Stimulated activated naive CD8-positive, alpha-beta T cell treated with anti-CD3 and anti-CD28 coated beads, Interleukin-15, amount 100 ng/mL, for 72 hours (primary cell): ENCODE measurements at regions not wholly inside any gene's neighbourhood (a gene's known extent, or its start where the extent isn't known, plus 50 kb on each side); places are given as distances from the start of the nearest gene placed in this dataset.

Source experiments
- ATAC-seq: fragments of 150-1000 bp; cut with Tn5 transposase; 2 replicates; pipeline ENCODE4 v1.10.0; 2021; ENCODE audit warnings: mild to moderate bottlenecking, moderate library complexity
- DNase-seq, 2 donors: peaks; one replicate each; pipeline ENCODE4 v3.0.0; 2021 to 2022
- H3K27ac Mint-ChIP-seq, 2 donors: one replicate each; pipeline ENCODE4 v1.8.0; 2022; ENCODE audit warnings: mild to moderate bottlenecking in 2 of 2, mixed read lengths in 2 of 2, moderate library complexity in 2 of 2
- H3K27me3 Mint-ChIP-seq: one replicate; pipeline ENCODE4 v1.8.0; 2022; ENCODE audit warnings: mixed read lengths
- H3K4me1 Mint-ChIP-seq: one replicate; pipeline ENCODE4 v1.8.0; 2022; ENCODE audit warnings: mild to moderate bottlenecking, mixed read lengths
- H3K4me3 Mint-ChIP-seq, 2 donors: one replicate each; pipeline ENCODE4 v1.8.0; 2022; ENCODE audit warnings: mild to moderate bottlenecking in 2 of 2, mixed read lengths in 2 of 2, moderate library complexity in 1 of 2
- H3K9me3 Mint-ChIP-seq, 2 donors: one replicate each; pipeline ENCODE4 v1.8.0; 2022; ENCODE audit warnings: mixed read lengths in 2 of 2

DNA sequence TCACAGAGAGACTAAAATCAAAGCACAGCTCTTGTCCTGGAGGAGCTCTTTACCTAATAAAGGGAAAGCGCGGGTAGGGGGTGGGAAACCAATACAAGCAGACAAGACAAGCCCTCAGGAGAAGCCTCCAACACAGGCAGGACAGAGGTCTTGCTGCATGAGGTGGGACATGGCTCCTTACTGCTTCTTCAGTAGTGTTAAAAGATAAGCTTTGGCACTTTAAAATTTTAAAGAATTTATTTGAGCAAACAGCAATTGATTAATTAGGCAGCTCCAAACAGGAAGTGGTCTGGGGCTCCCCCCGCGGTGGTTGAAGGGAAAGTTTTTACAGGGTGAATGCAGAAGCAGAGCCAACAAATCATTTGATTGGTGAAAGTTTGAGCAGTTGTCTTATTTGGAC lies 50.3 kb upstream of the MACC1 start:
- Mint-ChIP-seq H3K4me3 (no peak overlapping the region), H3K27me3 (peaks cover 6% of the 10 kb centered on the region), H3K9me3 (no peaks in the 10 kb centered on the region), H3K27ac (no peak overlapping the region), H3K4me1 (no peaks in the 10 kb centered on the region)
- no peak for DNase-seq
- ATAC-seq, result no peak

DNA sequence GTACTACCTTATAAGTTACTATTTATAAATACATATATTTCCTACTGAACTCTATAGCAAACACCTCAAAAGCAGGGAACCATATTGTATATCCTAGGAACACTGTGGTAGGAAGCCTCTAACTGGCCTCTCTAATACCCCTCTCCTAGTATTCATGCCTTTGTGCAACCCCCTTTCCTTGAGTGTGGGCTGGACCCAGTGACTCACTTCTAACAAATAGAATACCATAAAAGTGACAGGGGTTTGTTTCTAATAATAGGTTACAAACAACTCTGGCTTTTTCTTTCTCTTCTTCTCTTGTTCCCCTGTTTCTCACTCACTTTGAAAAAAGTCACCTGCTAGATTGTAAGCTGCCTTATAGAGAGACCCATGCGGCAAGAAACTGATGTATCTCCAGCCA lies 51.6 kb upstream of the MACC1 start:
- DNase-seq (no peak), ATAC-seq (no peak)
- Mint-ChIP-seq H3K4me1 (no peaks in the 10 kb centered on the region), H3K27ac (no peak overlapping the region), H3K27me3 (peaks cover 6% of the 10 kb centered on the region), H3K9me3 (no peaks in the 10 kb centered on the region), H3K4me3 (no peak overlapping the region)

DNA sequence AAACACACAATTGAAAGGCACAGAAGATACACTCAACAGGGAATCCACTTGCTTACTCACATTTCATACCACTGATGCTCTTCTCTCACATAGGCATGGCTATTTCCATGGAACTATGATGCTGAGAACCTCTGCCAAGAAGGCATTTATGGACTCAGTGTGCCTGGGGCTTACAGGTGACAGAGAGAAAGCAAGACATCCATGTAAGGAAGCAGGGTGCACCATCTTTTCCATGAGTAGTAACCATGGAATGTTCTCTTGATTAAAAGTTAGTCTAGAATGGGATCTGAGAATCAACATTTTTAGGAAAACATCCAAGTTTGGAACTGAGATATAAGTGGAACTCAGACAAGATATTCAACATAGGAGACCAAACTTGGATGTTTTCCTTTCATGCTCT lies 52.5 kb upstream of the MACC1 start:
- Mint-ChIP-seq H3K27me3 (peaks cover 6% of the 10 kb centered on the region), H3K9me3 (no peaks in the 10 kb centered on the region), H3K4me3 (no peak overlapping the region), H3K4me1 (no peaks in the 10 kb centered on the region), H3K27ac (no peak overlapping the region)
- DNase-seq, result no peak
- no peak for ATAC-seq

DNA sequence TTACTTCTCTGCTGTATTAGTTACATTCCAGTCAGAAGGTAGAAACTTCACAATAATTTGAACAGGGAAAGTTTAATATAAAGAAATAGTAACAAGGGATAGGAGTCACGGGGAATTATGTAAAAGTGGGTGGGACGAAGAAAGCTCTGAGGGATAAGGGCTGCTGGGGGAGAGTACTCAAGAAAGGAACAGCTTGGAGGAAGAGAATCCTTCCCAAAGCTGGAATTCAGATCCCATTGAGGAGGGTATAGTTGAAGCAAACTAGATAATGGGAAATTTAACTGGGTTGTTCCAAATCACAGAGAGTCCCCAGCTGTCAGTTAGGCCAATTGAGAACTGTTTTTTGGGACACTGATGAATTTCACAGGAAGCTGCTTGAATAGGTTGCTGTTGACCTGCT lies 53.2 kb upstream of the MACC1 start:
- Mint-ChIP-seq H3K4me1 (no peaks in the 10 kb centered on the region), H3K27ac (peak overlapping the region in 1 of 2 donors; percentile 15), H3K4me3 (no peak overlapping the region), H3K27me3 (peaks cover 6% of the 10 kb centered on the region), H3K9me3 (no peaks in the 10 kb centered on the region)
- ATAC-seq (no peak), DNase-seq (no peak)

DNA sequence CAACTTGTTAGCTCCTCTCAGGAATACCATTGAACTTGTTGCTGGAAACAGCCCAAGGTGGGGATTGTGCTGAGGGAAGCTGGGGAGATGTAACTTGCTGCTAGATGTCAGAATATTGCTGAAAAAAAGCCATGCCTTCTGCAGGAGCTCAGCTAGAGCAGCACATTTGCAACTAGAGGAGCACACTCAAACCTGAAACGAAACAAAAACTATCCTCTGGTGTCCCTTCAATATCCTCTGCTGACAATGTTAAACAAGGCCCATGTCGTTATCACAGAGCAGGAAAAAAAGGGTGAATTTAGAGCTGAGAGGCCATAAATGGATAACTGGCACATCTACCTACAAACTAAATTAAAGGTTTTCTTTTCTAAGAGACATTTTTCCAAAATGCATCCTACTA lies 53.7 kb upstream of the MACC1 start:
- H3K4me3 Mint-ChIP-seq, result no peak overlapping the region
- DNase-seq (no peak), ATAC-seq (no peak)
- peaks cover 6% of the 10 kb centered on the region for H3K27me3 Mint-ChIP-seq
- no peaks in the 10 kb centered on the region for H3K9me3 Mint-ChIP-seq
- H3K4me1 Mint-ChIP-seq, result no peaks in the 10 kb centered on the region
- H3K27ac Mint-ChIP-seq, result no peak overlapping the region

DNA sequence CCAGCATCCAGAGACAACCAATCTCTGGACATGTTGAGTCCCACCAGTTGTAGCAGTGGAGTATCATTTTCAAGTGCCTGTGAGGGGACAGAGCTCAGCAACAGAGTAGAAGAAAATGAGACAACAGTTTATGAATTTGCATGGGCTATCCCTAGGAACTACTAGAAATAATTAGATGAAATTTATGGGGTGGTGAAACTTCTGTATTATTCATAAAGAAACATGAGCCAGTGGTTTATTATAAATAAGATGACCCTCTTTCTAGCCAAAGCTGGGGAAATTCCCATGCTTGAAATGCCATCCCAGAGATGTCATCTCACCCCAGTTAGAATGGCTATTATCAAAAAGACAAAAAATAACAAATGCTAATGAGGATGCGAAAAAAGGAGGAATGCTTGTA lies 55.1 kb upstream of the ITGB8 start:
- no peak overlapping the region for H3K4me3 Mint-ChIP-seq

DNA sequence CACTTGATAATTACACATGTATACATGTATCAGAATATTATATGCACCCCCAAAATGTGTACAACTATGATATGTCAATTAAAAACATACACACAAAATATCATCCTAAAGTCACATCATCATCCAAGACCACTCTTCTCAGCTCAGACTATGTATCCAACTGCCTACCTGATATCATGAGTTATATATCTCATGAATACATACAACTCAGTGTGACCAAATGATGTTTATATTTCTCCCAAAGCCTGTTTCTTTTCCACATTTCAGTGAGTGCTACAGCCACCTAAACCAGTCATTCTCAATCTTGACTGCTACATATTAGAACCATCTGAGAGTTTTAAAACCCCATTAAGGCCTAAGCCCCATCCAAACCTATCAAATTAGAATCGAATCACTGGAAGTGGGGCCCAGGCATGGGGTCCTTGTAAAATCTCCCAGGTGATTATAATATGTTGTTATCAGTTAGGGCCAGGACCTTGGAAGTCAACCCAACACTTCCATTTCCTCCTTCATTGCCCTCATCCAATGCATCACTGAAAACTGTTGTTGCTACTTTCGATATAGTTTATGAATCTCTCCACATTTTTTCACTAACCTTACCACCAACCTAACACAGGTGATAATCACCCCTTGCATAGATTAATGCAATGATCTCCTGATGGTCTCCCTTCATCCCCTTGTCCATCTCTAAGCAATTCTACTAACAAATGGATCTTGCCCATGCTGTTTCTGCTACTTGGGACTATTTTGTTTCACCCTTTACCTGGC lies 53.8 kb upstream of the ITGB8 start:
- Mint-ChIP-seq H3K27me3 (no peaks in the 10 kb centered on the region), H3K27ac (no peak overlapping the region), H3K4me1 (no peaks in the 10 kb centered on the region), H3K4me3 (no peak overlapping the region), H3K9me3 (no peaks in the 10 kb centered on the region)
- DNase-seq (no peak), ATAC-seq (peak; percentile 62)

More for the DNA sequence above, 55.1 kb upstream of the ITGB8 start:
- no peak for ATAC-seq
- Mint-ChIP-seq H3K27me3 (no peaks in the 10 kb centered on the region), H3K27ac (no peak overlapping the region), H3K4me1 (no peaks in the 10 kb centered on the region), H3K9me3 (no peaks in the 10 kb centered on the region)
- DNase-seq, result no peak

DNA sequence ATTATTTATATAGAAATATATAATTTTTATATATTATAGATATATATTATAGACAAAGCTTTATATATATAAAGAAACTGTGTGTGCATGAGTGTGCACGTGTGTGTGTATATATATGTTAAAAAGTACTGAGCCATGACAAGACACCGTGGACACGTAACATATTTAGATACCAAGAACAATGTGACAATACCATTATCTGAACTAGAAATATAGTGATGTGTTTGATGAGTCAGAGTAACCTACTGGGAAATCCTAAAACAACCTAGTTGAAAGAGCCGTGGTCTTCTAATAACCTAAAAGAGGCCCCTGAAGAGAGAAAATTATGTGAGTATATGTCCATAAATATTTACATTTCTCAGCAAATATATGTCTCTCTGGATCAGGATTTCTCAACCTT lies 50.7 kb upstream of the ITGB8 start:
- DNase-seq (no peak), ATAC-seq (peak; percentile 59)
- H3K4me3 Mint-ChIP-seq, result no peak overlapping the region
- no peaks in the 10 kb centered on the region for H3K9me3 Mint-ChIP-seq
- H3K4me1 Mint-ChIP-seq, result no peaks in the 10 kb centered on the region
- H3K27ac Mint-ChIP-seq, result no peak overlapping the region
- H3K27me3 Mint-ChIP-seq, result no peaks in the 10 kb centered on the region

DNA sequence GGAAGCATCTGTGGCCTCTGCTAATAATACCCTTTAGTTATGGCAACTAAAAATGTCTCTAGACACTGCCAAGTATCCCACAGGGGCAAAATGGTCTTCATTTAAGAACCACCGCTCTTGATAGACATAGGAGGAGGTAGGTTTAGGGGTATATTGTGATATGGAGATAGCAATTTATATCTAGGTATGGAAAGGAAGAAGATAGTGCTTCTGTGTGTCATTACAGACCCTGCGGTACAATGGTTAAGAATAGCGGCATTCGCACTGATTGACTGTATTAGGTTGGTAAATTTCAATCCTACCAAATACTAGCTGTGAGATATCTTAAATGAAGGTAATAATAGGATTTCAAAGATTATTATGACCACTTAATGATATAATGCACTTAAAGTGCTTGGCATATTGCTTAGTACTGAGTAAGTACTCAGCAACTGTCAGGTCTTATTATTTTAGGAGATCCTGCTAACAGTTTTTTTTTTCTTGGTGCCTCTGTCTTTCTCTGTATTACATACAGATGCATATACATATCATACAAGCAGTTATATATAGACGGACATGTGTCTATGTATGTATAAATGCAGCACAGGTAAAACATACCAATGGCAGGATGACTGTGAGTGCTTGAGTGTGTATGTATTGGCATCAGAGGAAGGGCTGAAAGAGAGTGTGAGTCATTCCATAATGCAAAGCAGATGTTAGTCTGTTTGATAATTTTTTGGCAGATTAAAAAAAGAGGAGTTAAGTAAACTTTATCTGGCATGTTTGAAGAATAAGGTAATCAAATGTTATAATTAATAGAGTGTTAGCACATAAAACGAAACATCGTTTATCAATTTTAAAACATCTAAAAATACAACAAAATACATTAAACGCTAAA lies 50.0 kb upstream of the ITGB8 start:
- DNase-seq, result no peak
- Mint-ChIP-seq H3K27me3 (no peaks in the 10 kb centered on the region), H3K4me3 (no peak overlapping the region), H3K27ac (no peak overlapping the region), H3K4me1 (no peaks in the 10 kb centered on the region), H3K9me3 (no peaks in the 10 kb centered on the region)
- ATAC-seq, result peak; percentile 55
